ENCODE measurements at regions not wholly inside any gene's neighbourhood (a gene's known extent, or its start where the extent isn't known, plus 50 kb on each side); places are given as distances from the start of the nearest gene placed in this dataset.
"Not testable (repeated sequence)": the region's sequence is repeated elsewhere in the genome, so short reads cannot be mapped to it uniquely, and the experiment has no call there.

- DNase-seq: no peak
These were observed 86.0 kb downstream of the FOXD2 start for GRCh38 chr1:47523835-47524215.

- DNase-seq: no peak
These were observed 86.4 kb downstream of the FOXD2 start for GRCh38 chr1:47524272-47524671.

GRCh38 chr1:47527653-47528272 is 89.9 kb downstream of the FOXD2 start:
- DNase-seq: peak in 1 of 2 experiments; percentile 31

- no peak for DNase-seq
These were observed 91.8 kb downstream of the FOXD2 start for GRCh38 chr1:47529520-47530098.

- no peak for DNase-seq
These were observed 95.3 kb downstream of the FOXD2 start for GRCh38 chr1:47532921-47533792.

GRCh38 chr1:47533793-47534328 is 96.0 kb downstream of the FOXD2 start:
- DNase-seq: no peak

- DNase-seq: no peak
These were observed 96.6 kb downstream of the FOXD2 start for GRCh38 chr1:47534436-47534835.

GRCh38 chr1:47536646-47537118 is 98.8 kb downstream of the FOXD2 start:
- DNase-seq: no peak

GRCh38 chr1:47537268-47537667 is 99.4 kb downstream of the FOXD2 start:
- DNase-seq: no peak

- DNase-seq: no peak
These were observed 100.1 kb downstream of the FOXD2 start for GRCh38 chr1:47537966-47538365.

- not testable (repeated sequence) for DNase-seq
These were observed 100.7 kb downstream of the FOXD2 start for GRCh38 chr1:47538530-47538929.

GRCh38 chr1:47541705-47542104 is 103.9 kb downstream of the FOXD2 start:
- DNase-seq: not testable (repeated sequence)

GRCh38 chr1:47543089-47543488 is 105.2 kb downstream of the FOXD2 start:
- not testable (repeated sequence) for DNase-seq

GRCh38 chr1:47545912-47546483 is 108.2 kb downstream of the FOXD2 start:
- DNase-seq: no peak

- DNase-seq: no peak
These were observed 110.1 kb downstream of the FOXD2 start for GRCh38 chr1:47547753-47548573.

GRCh38 chr1:47548637-47549036 is 110.8 kb downstream of the FOXD2 start:
- DNase-seq: no peak

- no peak for DNase-seq
These were observed 111.7 kb downstream of the FOXD2 start for GRCh38 chr1:47549532-47549931.

- no peak for DNase-seq
These were observed 113.1 kb downstream of the FOXD2 start for GRCh38 chr1:47550929-47551328.

- no peak for DNase-seq
These were observed 114.2 kb downstream of the FOXD2 start for GRCh38 chr1:47551971-47552528.

- DNase-seq: no peak
These were observed 116.2 kb downstream of the FOXD2 start for GRCh38 chr1:47554082-47554481.

GRCh38 chr1:47554901-47555300 is 117.1 kb downstream of the FOXD2 start:
- no peak for DNase-seq

GRCh38 chr1:47555306-47555705 is 117.5 kb downstream of the FOXD2 start:
- no peak for DNase-seq
